GM10248 (cell line): ENCODE measurements at regions not wholly inside any gene's neighbourhood (a gene's known extent, or its start where the extent isn't known, plus 50 kb on each side); places are given as distances from the start of the nearest gene placed in this dataset.

Experiments
- CTCF ChIA-PET: fragments of 300-600 bp; sonication (Branson Sonifier 250); formaldehyde crosslinking; extraction: SDS; loops from one replicate; lab custom pipeline; 2021; ENCODE audit warnings: antibody characterized with exemption; lab: Yijun Ruan, JAX
- POLR2A ChIA-PET: fragments of 350-650 bp; sonication (Branson Sonifier 250); formaldehyde crosslinking; extraction: SDS; loops from one replicate; lab custom pipeline; 2020; ENCODE audit warnings: antibody characterized with exemption; lab: Yijun Ruan, JAX
- DNase-seq: peaks from one replicate; pipeline ENCODE4 v3.0.0; 2012; ENCODE audit errors: extremely low spot score
- CTCF ChIP-seq: IDR thresholded peaks from 2 replicates; pipeline ENCODE4 v1.5.1; 2012; ENCODE audit warnings: mild to moderate bottlenecking, low read depth; ENCODE audit errors: extremely low read depth, missing control alignments, control extremely low read depth

GRCh38 chr12:60262378-60262777 is 666.5 kb downstream of the SLC16A7 start:
- POLR2A ChIA-PET = no interaction called here
- no peak for DNase-seq
- CTCF ChIA-PET = no interaction called here
- TF ChIP-seq CTCF = no peak

DNA sequence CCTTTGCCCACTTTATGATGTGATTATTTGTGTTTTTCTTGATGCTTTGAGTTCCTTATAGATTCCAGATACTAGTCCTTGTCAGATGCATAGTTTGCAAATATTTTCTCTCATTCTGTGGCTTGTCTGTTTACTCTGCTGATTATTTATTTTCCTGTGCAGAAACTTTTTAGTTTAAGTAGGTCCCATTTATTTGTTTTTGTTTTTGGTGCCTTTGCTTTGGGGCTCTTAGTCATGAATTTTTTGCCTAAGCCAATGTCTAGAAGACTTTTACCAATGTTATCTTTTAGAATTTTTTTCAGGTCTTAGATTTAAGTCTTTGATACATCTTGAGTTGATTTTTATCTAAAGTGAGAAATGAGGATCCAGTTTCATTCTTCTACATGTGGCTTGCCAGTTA is 667.3 kb downstream of the SLC16A7 start:
- CTCF ChIA-PET = no interaction called here
- POLR2A ChIA-PET = no interaction called here
- TF ChIP-seq CTCF = no peak
- DNase-seq = no peak

DNA sequence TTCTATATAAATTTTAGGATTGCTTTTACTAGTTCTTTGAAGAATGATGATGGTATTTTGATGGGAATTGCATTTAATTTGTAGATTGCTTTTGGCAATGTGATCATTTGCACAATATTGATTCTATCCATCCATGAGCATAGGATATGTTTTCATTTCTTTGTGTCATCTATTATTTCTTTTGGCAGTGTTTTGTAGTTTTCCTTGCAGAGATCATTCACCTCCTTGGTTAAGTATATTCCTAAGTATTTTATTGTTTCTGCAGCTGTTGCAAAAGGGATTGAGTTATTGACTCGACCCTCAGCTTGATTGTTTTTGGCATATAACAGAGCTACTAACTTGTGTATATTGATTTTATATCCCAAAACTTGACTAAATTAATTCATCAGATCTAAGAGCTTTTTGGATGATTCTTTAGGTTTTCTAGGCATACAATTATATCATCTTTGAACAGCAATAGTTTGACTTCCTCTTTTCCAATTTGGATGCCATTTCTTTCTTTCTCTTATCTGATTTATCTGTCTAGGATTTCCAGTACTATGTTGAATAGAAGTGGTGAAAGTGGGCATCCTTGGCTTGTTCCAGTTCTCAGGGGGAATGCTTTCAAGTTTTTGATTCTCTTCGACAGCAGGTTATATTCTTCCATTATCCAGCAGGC is 668.1 kb downstream of the SLC16A7 start:
- POLR2A ChIA-PET = no interaction called here
- CTCF ChIA-PET = no interaction called here
- no peak for DNase-seq
- no peak for TF ChIP-seq CTCF

- CTCF ChIA-PET = interaction anchor here (1.3 kb wide), 1 partner anchor 17 kb away, joined by 4 read pairs; no protein-coding TSS in a partner anchor
- TF ChIP-seq CTCF = no peak
- DNase-seq = no peak
- POLR2A ChIA-PET = no interaction called here
Measured at GRCh38 chr12:60265741-60266140, 669.9 kb downstream of the SLC16A7 start.

DNA sequence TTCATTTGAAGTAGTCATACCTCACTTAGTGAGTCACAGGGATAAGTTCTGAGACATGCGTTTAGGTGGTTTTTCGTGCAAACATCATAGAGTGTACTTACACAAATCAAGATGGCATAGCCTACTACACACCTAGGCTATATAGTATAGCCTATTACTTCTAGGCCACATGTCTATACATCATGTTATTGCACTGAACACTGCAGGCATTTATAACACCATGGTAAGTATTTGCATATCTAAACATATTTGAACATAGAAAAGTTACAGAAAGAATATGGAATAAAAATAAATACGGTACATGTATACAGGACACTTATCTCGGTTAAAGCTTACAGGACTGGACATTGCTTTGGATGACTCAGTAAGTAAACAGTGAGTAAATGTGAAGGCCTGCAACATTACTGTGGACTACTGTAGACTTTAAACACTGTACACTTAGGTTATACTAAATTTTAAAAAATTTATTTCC is 670.6 kb downstream of the SLC16A7 start:
- DNase-seq = no peak
- TF ChIP-seq CTCF = no peak
- CTCF ChIA-PET = interaction anchor here (1.2 to 1.3 kb wide), 3 partner anchors 9 to 24 kb away, joined by 3 to 6 read pairs (median 4); no protein-coding TSS in a partner anchor
- POLR2A ChIA-PET = no interaction called here

DNA sequence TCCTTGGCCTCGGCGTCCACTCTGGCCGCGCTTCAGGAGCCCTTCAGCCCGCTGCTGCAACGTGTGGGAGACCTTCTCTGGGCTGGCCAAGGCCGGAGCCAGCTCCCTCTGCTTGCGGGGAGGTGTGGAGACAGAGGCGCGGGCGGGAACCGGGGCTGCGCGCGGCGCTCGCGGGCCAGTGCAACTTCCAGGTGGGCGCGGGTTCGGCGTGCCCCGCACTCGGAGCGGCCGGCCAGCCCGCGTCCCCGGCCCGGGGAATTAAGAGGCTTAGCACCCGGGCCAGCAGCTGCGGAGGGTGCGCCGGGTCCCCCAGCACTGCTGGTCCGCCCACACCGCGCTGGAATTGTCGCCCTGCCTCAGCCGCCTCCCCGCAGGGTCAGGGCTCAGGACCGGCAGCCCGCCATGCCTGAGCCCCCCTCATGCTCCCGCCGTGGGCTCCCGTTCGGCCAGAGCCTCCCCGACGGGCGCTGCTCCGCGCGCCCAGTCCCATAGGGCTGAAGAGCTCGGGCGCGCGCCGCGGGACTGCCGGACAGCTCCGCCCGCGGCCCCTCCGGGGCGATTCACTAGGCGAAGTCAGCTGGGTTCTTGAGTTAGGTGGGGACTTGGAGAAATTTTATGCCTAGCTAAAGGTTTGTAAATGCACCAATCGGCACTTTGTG is 673.9 kb downstream of the SLC16A7 start:
- ChIA-PET CTCF (interaction anchor here (1.0 to 1.2 kb wide), 2 partner anchors 9 to 12 kb away, joined by 3 read pairs; no protein-coding TSS in a partner anchor), POLR2A (no interaction called here)

More for the DNA sequence above, 673.9 kb downstream of the SLC16A7 start:
- TF ChIP-seq CTCF = no peak
- no peak for DNase-seq
